HepG2 (cell line): ENCODE measurements at regions not wholly inside any gene's neighbourhood (a gene's known extent, or its start where the extent isn't known, plus 50 kb on each side); places are given as distances from the start of the nearest gene placed in this dataset.
"Not testable (repeated sequence)": the region's sequence is repeated elsewhere in the genome, so short reads cannot be mapped to it uniquely, and the experiment has no call there.

ENCODE experiments used
- CTCF ChIP-seq: sonication (generic); formaldehyde crosslinking; IDR thresholded peaks from 2 replicates; pipeline ENCODE4 v1.5.0; 2020; ENCODE audit warnings: mild to moderate bottlenecking, missing genetic modification reagents, moderate library complexity
- HDAC2 ChIP-seq: sonication (generic); formaldehyde crosslinking; IDR thresholded peaks from 2 replicates; pipeline ENCODE4 v1.4.0; 2020; ENCODE audit warnings: missing genetic modification reagents
- MXD4 ChIP-seq: IDR thresholded peaks from 2 replicates; pipeline ENCODE4 v1.6.1; 2016; ENCODE audit warnings: mild to moderate bottlenecking, missing biosample characterization, missing genetic modification reagents
- MXI1 ChIP-seq: IDR thresholded peaks from 3 replicates; pipeline ENCODE4 v1.6.1; 2012; ENCODE audit warnings: low read depth, low read length, inconsistent platforms, borderline replicate concordance
- NFE2 ChIP-seq: sonication (generic); formaldehyde crosslinking; IDR thresholded peaks from 2 replicates; pipeline ENCODE4 v1.4.0; 2020; ENCODE audit warnings: missing genetic modification reagents
- SIN3A ChIP-seq: IDR thresholded peaks from 2 replicates; pipeline ENCODE4 v1.6.1; 2011; ENCODE audit warnings: low read depth, mild to moderate bottlenecking, control low read depth, low read length, borderline replicate concordance
- ZBTB2 ChIP-seq: sonication (generic); formaldehyde crosslinking; IDR thresholded peaks from 2 replicates; pipeline ENCODE4 v1.8.0; 2022; ENCODE audit warnings: low read depth, missing genetic modification reagents
- ZNF281 ChIP-seq: sonication (generic); formaldehyde crosslinking; IDR thresholded peaks from 2 replicates; pipeline ENCODE4 v1.4.0; 2020; ENCODE audit warnings: missing genetic modification reagents, borderline replicate concordance
- ZNF432 ChIP-seq: sonication (generic); formaldehyde crosslinking; IDR thresholded peaks from 2 replicates; pipeline ENCODE4 v1.5.0; 2020; ENCODE audit warnings: missing genetic modification reagents, mild to moderate bottlenecking, borderline replicate concordance
- ZNF556 ChIP-seq: sonication (generic); formaldehyde crosslinking; IDR thresholded peaks from 2 replicates; pipeline ENCODE4 v1.4.0; 2020; ENCODE audit warnings: mild to moderate bottlenecking, missing genetic modification reagents, borderline replicate concordance

- TF ChIP-seq MXD4 (CRISPR knock-in tag); CTCF (CRISPR knock-in tag); ZNF281 (CRISPR knock-in tag); NFE2 (CRISPR knock-in tag); ZBTB2 (CRISPR knock-in tag); MXI1; ZNF556; SIN3A; HDAC2; ZNF432 (CRISPR knock-in tag): not testable (repeated sequence)
These were observed 156.7 kb upstream of the HDDC2 start for GRCh38 chr6:125458493-125458892.
